Endodermal cell (in vitro differentiated cells): ENCODE measurements at regions not wholly inside any gene's neighbourhood (a gene's known extent, or its start where the extent isn't known, plus 50 kb on each side); places are given as distances from the start of the nearest gene placed in this dataset.

ENCODE experiments used
- DNase-seq: peaks from one replicate; pipeline ENCODE4 v3.0.0-alpha.2; 2017
- H3K27ac ChIP-seq: 2 replicates; pipeline ENCODE4 v1.5.1; 2013; ENCODE audit warnings: mild to moderate bottlenecking, low read depth, low read length, moderate library complexity
- H3K27me3 ChIP-seq: 2 replicates; pipeline ENCODE4 v1.6.1; 2013; ENCODE audit warnings: mild to moderate bottlenecking, low read length, moderate library complexity; ENCODE audit not compliant: insufficient read depth, control insufficient read depth, poor library complexity, severe bottlenecking
- H3K36me3 ChIP-seq: 2 replicates; pipeline ENCODE4 v1.7.0; 2013; ENCODE audit warnings: mild to moderate bottlenecking, low read length, moderate library complexity; ENCODE audit not compliant: control insufficient read depth, insufficient read depth
- H3K4me1 ChIP-seq: one replicate; pipeline ENCODE4 v1.7.0; 2013; ENCODE audit warnings: low read length; ENCODE audit not compliant: control insufficient read depth, insufficient read depth
- H3K4me3 ChIP-seq: 2 replicates; pipeline ENCODE4 v1.5.1; 2013; ENCODE audit warnings: mild to moderate bottlenecking, low read length, moderate library complexity
- H3K9ac ChIP-seq: 2 replicates; pipeline ENCODE4 v1.6.1; 2013; ENCODE audit warnings: mild to moderate bottlenecking, low read length, moderate library complexity; ENCODE audit not compliant: poor library complexity, severe bottlenecking; ENCODE audit errors: extremely low read depth
- H3K9me3 ChIP-seq: 2 replicates; pipeline ENCODE4 v1.6.1; 2013; ENCODE audit warnings: mild to moderate bottlenecking, low read length, moderate library complexity; ENCODE audit not compliant: control insufficient read depth
- H3K27ac Mint-ChIP-seq: 2 replicates; pipeline ENCODE4 v1.8.0; 2020; ENCODE audit warnings: mixed read lengths
- H3K27me3 Mint-ChIP-seq: 2 replicates; pipeline ENCODE4 v1.8.0; 2021; ENCODE audit warnings: mild to moderate bottlenecking, mixed read lengths; ENCODE audit not compliant: insufficient read depth
- H3K36me3 Mint-ChIP-seq: 2 replicates; pipeline ENCODE4 v1.8.0; 2020; ENCODE audit warnings: low read depth, mixed read lengths
- H3K4me1 Mint-ChIP-seq: 2 replicates; pipeline ENCODE4 v1.8.0; 2020; ENCODE audit warnings: mixed read lengths
- H3K4me3 Mint-ChIP-seq: 2 replicates; pipeline ENCODE4 v1.8.0; 2020; ENCODE audit warnings: mild to moderate bottlenecking, moderate library complexity, mixed read lengths
- H3K9me3 Mint-ChIP-seq: 2 replicates; pipeline ENCODE4 v1.8.0; 2020; ENCODE audit warnings: mild to moderate bottlenecking, mixed read lengths
- WGBS, 2 experiments: methylation state at CpG; one replicate each; pipeline versions ENCODE4 v1.1.5 to v1.1.7; 2013; ENCODE audit warnings: missing lambda C conversion rate in 2 of 2, mixed read lengths in 1 of 2; ENCODE audit not compliant: insufficient coverage in 1 of 2, insufficient read length in 1 of 2; 5-methylcytosine and 5-hydroxymethylcytosine counted together
- TF ChIP-seq, protein P1 (sequence below): fragments of 200-600 bp; sonication (generic); conservative IDR thresholded peaks from 2 replicates; pipeline ENCODE4 v1.5.0; 2021; ENCODE audit warnings: antibody characterized with exemption, mild to moderate bottlenecking

- H3K27ac Mint-ChIP-seq = no peak overlapping the region
- H3K27me3 Mint-ChIP-seq = no peaks in the 10 kb centered on the region
- H3K9me3 Mint-ChIP-seq = no peaks in the 10 kb centered on the region
- no peak for DNase-seq
- H3K4me3 Mint-ChIP-seq = no peak overlapping the region
- WGBS, 2 experiments = 74 to 80% methylated on average over 4 of the region's 4 CpGs
- no peaks in the 10 kb centered on the region for H3K4me1 ChIP-seq
- no peak overlapping the region for H3K9ac ChIP-seq
- no peaks in the 10 kb centered on the region for H3K36me3 Mint-ChIP-seq
- no peaks in the 10 kb centered on the region for H3K4me1 Mint-ChIP-seq
- no peak overlapping the region for H3K4me3 ChIP-seq
- no peak overlapping the region for H3K27ac ChIP-seq
- no peaks in the 10 kb centered on the region for H3K27me3 ChIP-seq
- TF ChIP-seq, protein P1, sequence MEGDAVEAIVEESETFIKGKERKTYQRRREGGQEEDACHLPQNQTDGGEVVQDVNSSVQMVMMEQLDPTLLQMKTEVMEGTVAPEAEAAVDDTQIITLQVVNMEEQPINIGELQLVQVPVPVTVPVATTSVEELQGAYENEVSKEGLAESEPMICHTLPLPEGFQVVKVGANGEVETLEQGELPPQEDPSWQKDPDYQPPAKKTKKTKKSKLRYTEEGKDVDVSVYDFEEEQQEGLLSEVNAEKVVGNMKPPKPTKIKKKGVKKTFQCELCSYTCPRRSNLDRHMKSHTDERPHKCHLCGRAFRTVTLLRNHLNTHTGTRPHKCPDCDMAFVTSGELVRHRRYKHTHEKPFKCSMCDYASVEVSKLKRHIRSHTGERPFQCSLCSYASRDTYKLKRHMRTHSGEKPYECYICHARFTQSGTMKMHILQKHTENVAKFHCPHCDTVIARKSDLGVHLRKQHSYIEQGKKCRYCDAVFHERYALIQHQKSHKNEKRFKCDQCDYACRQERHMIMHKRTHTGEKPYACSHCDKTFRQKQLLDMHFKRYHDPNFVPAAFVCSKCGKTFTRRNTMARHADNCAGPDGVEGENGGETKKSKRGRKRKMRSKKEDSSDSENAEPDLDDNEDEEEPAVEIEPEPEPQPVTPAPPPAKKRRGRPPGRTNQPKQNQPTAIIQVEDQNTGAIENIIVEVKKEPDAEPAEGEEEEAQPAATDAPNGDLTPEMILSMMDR = no peak
- H3K9me3 ChIP-seq = no peaks in the 10 kb centered on the region
- no peaks in the 10 kb centered on the region for H3K36me3 ChIP-seq
These were observed 149.4 kb downstream of the SNAPC1 start for GRCh38 chr14:61911574-61911973.

DNA sequence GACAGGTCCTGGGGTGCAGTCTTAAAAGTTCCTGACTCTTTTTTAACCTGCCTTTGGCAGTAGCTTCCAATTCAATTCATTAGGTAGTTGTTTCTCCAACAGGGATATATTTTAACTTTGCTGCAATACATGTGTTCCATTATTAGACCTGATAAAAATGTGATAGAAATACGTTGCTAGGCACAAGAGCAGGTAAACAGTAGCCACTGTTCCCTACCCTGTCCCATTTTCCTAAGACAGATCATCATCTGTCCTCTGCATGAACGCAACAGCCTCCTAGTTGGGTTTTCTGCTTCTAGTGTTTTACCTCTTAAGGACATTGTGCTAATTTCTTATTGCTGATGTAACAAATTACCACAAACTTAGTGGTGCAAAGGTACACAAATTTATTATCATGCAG, 156.8 kb downstream of the SNAPC1 start:
- no peak overlapping the region for H3K4me3 Mint-ChIP-seq
- no peak overlapping the region for H3K9ac ChIP-seq
- no peaks in the 10 kb centered on the region for H3K4me1 ChIP-seq
- H3K4me1 Mint-ChIP-seq = no peaks in the 10 kb centered on the region
- no peak for DNase-seq
- TF ChIP-seq, protein P1 = no peak
- WGBS, 2 experiments = 80 to 86% methylated on average over 1 to 2 of the region's 2 CpGs
- H3K27me3 ChIP-seq = peaks cover 4% of the 10 kb centered on the region
- H3K4me3 ChIP-seq = no peak overlapping the region
- no peaks in the 10 kb centered on the region for H3K9me3 Mint-ChIP-seq
- H3K9me3 ChIP-seq = no peaks in the 10 kb centered on the region
- no peaks in the 10 kb centered on the region for H3K27me3 Mint-ChIP-seq
- H3K27ac ChIP-seq = no peak overlapping the region
- no peak overlapping the region for H3K27ac Mint-ChIP-seq
- H3K36me3 Mint-ChIP-seq = no peaks in the 10 kb centered on the region
- no peaks in the 10 kb centered on the region for H3K36me3 ChIP-seq

DNA sequence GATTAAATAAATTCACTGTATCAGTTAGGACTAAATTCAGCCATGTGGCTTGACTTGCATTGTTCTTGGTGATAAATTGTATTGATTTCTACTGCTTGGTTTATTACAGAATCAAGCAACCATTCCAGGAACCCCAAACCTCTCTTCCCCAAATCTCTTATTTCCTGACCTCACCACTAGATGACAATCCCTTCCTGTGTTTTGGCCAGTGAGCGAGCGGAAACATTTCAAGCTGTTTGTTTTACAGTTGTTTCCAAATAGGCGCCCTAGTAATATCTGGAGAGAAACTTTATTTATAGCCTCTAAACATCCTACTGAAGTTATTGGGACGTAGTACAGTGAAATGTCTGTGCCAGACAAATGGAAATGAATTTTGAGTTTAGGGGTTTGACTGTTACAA, 161.1 kb downstream of the SNAPC1 start:
- TF ChIP-seq, protein P1 = peak; percentile 51
- H3K4me3 Mint-ChIP-seq = no peak overlapping the region
- H3K9me3 ChIP-seq = no peaks in the 10 kb centered on the region
- no peaks in the 10 kb centered on the region for H3K27me3 Mint-ChIP-seq
- 87 to 92% methylated on average over 3 to 4 of the region's 4 CpGs for WGBS, 2 experiments
- H3K36me3 Mint-ChIP-seq = no peaks in the 10 kb centered on the region
- no peak overlapping the region for H3K27ac ChIP-seq
- no peaks in the 10 kb centered on the region for H3K36me3 ChIP-seq
- H3K27ac Mint-ChIP-seq = no peak overlapping the region
- H3K4me1 ChIP-seq = peaks cover 9% of the 10 kb centered on the region
- peaks cover 12% of the 10 kb centered on the region for H3K4me1 Mint-ChIP-seq
- H3K4me3 ChIP-seq = no peak overlapping the region
- H3K27me3 ChIP-seq = peaks cover 4% of the 10 kb centered on the region
- no peak for DNase-seq
- H3K9ac ChIP-seq = no peak overlapping the region
- no peaks in the 10 kb centered on the region for H3K9me3 Mint-ChIP-seq
